ENCODE measurements at regions not wholly inside any gene's neighbourhood (a gene's known extent, or its start where the extent isn't known, plus 50 kb on each side); places are given as distances from the start of the nearest gene placed in this dataset.

DNA sequence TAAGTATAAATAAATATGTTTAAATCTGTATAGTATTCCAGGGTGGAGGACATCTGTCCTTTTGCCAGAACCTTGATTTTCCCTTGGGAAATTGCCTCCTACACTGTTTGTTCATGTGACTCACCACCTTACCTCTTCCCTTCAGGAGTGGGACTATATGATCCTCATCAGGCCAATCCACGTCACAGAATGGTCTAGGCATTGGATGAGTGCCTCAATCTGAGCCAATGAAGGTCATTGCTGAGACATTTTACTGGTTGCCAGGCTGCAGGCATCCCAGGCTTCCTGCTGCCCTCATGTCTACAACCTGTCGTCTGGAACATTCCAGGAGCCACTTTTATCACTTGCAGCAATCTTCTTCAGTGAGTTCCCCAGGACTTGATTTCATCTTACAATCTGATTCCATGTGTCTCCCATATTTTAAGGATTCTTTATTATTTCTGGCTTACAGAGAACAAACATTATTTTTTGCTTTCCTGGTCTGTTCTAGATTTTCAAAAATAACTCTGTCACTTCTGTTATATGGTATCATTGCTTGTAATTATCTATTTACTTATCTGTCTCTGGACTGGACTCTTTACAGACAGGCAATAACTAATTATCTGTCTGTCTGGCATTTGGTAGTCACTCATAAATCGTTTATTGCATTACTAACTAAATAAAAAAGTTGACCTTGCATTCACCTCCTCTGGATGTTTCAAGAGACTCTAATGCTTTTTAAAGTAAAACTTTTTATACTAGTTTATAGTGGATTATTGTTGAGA is 107.3 kb upstream of the APC start:
- no peak overlapping the region for H2AFZ ChIP-seq (ENCODE audit: low read depth, low read length)
- H3K9me3 ChIP-seq (replicated peaks; ENCODE audit: control insufficient read depth, insufficient read depth, low read depth, low read length), result no peaks in the 10 kb centered on the region; the same call in 1 of the 2 replicates
- POLR2A ChIA-PET, result no interaction called here
- no peak overlapping the region for H3K9ac ChIP-seq (ENCODE audit: insufficient read depth in 1 of 2, low read depth in 2 of 2, low read length in 2 of 2)
- no peak overlapping the region for H3K27ac ChIP-seq (ENCODE audit: extremely low read depth, low read depth, low read length)
- no peak overlapping the region for H3K4me3 ChIP-seq
- no peaks in the 10 kb centered on the region for H3K4me1 ChIP-seq (replicated peaks in 1 of 2; ENCODE audit: control insufficient read depth in 2 of 2, insufficient read depth in 2 of 2, low read length in 2 of 2)
- H4K20me1 ChIP-seq (replicated peaks; ENCODE audit: control insufficient read depth, insufficient read depth, low read length), result no peaks in the 10 kb centered on the region
- in situ Hi-C loops (cut with MboI), result no loop called here
- no TSS peak for BruUV-seq (replicated peaks)
- 0% methylated on average over 3 of the region's 3 CpGs for WGBS (ENCODE audit: insufficient coverage, low coverage, missing lambda C conversion rate)
- CTCF ChIA-PET (ENCODE audit: low intra/inter-chr PET ratio), result no interaction called here
- ATAC-seq (no peak), FAIRE-seq (no peak), DNase-seq (ENCODE audit: extremely low read depth in 1 of 4, low spot score in 3 of 4) (no peak)
- H3K79me2 ChIP-seq (ENCODE audit: control insufficient read depth, insufficient read depth, low read length), result no peaks in the 10 kb centered on the region
- H3K9me1 ChIP-seq (ENCODE audit: control insufficient read depth, insufficient read depth, low read length), result no peaks in the 10 kb centered on the region
- no peak overlapping the region for H3K4me2 ChIP-seq (ENCODE audit: insufficient read depth, low read length)
- no peaks in the 10 kb centered on the region for H3K36me3 ChIP-seq (ENCODE audit: control insufficient read depth, insufficient read depth, low read length)
- intact Hi-C loops (cut with micrococcal nuclease), result no loop called here
- H3K27me3 ChIP-seq (ENCODE audit: control insufficient read depth in 2 of 2, insufficient read depth in 2 of 2, low read length in 2 of 2), result peaks cover 0 to 8% of the 10 kb centered on the region in 2 experiments; a peak in 3 of 5 replicates
- TF ChIP-seq ESRRA (IDR thresholded peaks at IDR 0.05; ENCODE audit: borderline replicate concordance, low read depth) (no peak), ZKSCAN3 (CRISPR knock-in tag; IDR thresholded peaks at IDR 0.05) (no peak), HDGF (IDR thresholded peaks at IDR 0.05) (no peak), ZNF407 (IDR thresholded peaks at IDR 0.05; ENCODE audit: low read depth) (no peak), TOE1 (IDR thresholded peaks at IDR 0.05; ENCODE audit: borderline replicate concordance) (no peak), TOE1 (CRISPR knock-in tag; IDR thresholded peaks at IDR 0.05; ENCODE audit: borderline replicate concordance, low read depth) (no peak), PTBP1 (IDR thresholded peaks at IDR 0.05; ENCODE audit: low read depth, low read length) (no peak)
- TF ChIP-seq, protein P1, sequence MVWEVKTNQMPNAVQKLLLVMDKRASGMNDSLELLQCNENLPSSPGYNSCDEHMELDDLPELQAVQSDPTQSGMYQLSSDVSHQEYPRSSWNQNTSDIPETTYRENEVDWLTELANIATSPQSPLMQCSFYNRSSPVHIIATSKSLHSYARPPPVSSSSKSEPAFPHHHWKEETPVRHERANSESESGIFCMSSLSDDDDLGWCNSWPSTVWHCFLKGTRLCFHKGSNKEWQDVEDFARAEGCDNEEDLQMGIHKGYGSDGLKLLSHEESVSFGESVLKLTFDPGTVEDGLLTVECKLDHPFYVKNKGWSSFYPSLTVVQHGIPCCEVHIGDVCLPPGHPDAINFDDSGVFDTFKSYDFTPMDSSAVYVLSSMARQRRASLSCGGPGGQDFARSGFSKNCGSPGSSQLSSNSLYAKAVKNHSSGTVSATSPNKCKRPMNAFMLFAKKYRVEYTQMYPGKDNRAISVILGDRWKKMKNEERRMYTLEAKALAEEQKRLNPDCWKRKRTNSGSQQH (CRISPR knock-in tag; IDR thresholded peaks at IDR 0.05), result no peak
- TF ChIP-seq, protein P2, sequence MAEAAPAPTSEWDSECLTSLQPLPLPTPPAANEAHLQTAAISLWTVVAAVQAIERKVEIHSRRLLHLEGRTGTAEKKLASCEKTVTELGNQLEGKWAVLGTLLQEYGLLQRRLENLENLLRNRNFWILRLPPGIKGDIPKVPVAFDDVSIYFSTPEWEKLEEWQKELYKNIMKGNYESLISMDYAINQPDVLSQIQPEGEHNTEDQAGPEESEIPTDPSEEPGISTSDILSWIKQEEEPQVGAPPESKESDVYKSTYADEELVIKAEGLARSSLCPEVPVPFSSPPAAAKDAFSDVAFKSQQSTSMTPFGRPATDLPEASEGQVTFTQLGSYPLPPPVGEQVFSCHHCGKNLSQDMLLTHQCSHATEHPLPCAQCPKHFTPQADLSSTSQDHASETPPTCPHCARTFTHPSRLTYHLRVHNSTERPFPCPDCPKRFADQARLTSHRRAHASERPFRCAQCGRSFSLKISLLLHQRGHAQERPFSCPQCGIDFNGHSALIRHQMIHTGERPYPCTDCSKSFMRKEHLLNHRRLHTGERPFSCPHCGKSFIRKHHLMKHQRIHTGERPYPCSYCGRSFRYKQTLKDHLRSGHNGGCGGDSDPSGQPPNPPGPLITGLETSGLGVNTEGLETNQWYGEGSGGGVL (CRISPR knock-in tag; IDR thresholded peaks at IDR 0.05), result no peak
